CD14-positive monocyte (primary cell): ENCODE measurements at regions not wholly inside any gene's neighbourhood (a gene's known extent, or its start where the extent isn't known, plus 50 kb on each side); places are given as distances from the start of the nearest gene placed in this dataset.

Experiments
- DNase-seq, 3 donors: peaks; one replicate each; pipeline ENCODE4 v3.0.0-alpha.2; 2011 to 2022
- H2AFZ ChIP-seq: 2 replicates; pipeline ENCODE4 v1.6.0; 2012; ENCODE audit warnings: mild to moderate bottlenecking, low read depth, low read length, inconsistent platforms; ENCODE audit not compliant: insufficient read depth, poor library complexity, severe bottlenecking
- H3K27ac ChIP-seq, 2 donors: 1 replicate in 1 of 2; 2 replicates in 1 of 2; pipeline ENCODE4 v1.5.1; 2012 to 2013; ENCODE audit warnings: low read length in 2 of 2, control low read depth in 1 of 2, inconsistent platforms in 1 of 2, low read depth in 1 of 2, mild to moderate bottlenecking in 1 of 2
- H3K27me3 ChIP-seq, 2 donors: one replicate each; pipeline versions ENCODE4 v1.6.0 to v1.6.1; 2011 to 2013; ENCODE audit warnings: low read length in 2 of 2; ENCODE audit not compliant: control insufficient read depth in 2 of 2, insufficient read depth in 2 of 2
- H3K36me3 ChIP-seq, 2 donors: replicated peaks in 1 of 2; 1 replicate in 1 of 2; 2 replicates in 1 of 2; pipeline versions ENCODE4 v1.5.1 to v1.6.1; 2012 to 2013; ENCODE audit warnings: low read length in 2 of 2, control low read depth in 1 of 2, inconsistent platforms in 1 of 2, mild to moderate bottlenecking in 1 of 2; ENCODE audit not compliant: insufficient read depth in 2 of 2, control insufficient read depth in 1 of 2
- H3K4me1 ChIP-seq, 2 donors: 1 replicate in 1 of 2; 2 replicates in 1 of 2; pipeline versions ENCODE4 v1.5.1 to v1.6.1; 2012 to 2013; ENCODE audit warnings: low read length in 2 of 2, control low read depth in 1 of 2, inconsistent platforms in 1 of 2, mild to moderate bottlenecking in 1 of 2, moderate library complexity in 1 of 2; ENCODE audit not compliant: insufficient read depth in 2 of 2, control insufficient read depth in 1 of 2
- H3K4me2 ChIP-seq: replicated peaks from 2 replicates; pipeline ENCODE3; 2012; ENCODE audit warnings: low read length, moderate library complexity, mild to moderate bottlenecking; ENCODE audit not compliant: poor library complexity, severe bottlenecking; ENCODE audit errors: extremely low read depth
- H3K4me3 ChIP-seq, 3 experiments: fragments of 200-600 bp in 1 of 3; sonication (generic) in 1 of 3; replicated peaks in 1 of 3; 1 replicate in 2 of 3; 2 replicates in 1 of 3; pipeline ENCODE4 v1.5.1; 2011 to 2013; ENCODE audit warnings: low read length in 3 of 3, mild to moderate bottlenecking in 3 of 3, control low read depth in 2 of 3, low read depth in 2 of 3, inconsistent platforms in 1 of 3, moderate library complexity in 1 of 3
- H3K79me2 ChIP-seq: 2 replicates; pipeline ENCODE4 v1.6.0; 2012; ENCODE audit warnings: mild to moderate bottlenecking, control low read depth, inconsistent platforms, low read length, moderate library complexity; ENCODE audit not compliant: insufficient read depth
- H3K9ac ChIP-seq: 2 replicates; pipeline ENCODE4 v1.6.0; 2017; ENCODE audit warnings: low read length, mild to moderate bottlenecking; ENCODE audit not compliant: insufficient read depth, poor library complexity, severe bottlenecking
- H3K9me3 ChIP-seq, 2 donors: replicated peaks in 1 of 2; 1 replicate in 1 of 2; 2 replicates in 1 of 2; pipeline versions ENCODE4 v1.5.1 to v1.6.1; 2012 to 2013; ENCODE audit warnings: low read length in 2 of 2, control low read depth in 1 of 2; ENCODE audit not compliant: control insufficient read depth in 1 of 2, insufficient read depth in 1 of 2
- H4K20me1 ChIP-seq: 2 replicates; pipeline ENCODE4 v1.6.0; 2012; ENCODE audit warnings: mild to moderate bottlenecking, low read length, control low read depth, moderate library complexity; ENCODE audit not compliant: insufficient read depth
- H3K27ac Mint-ChIP-seq, 7 donors: one replicate each; pipeline ENCODE4 v1.8.0; 2020; ENCODE audit warnings: mild to moderate bottlenecking in 7 of 7, mixed read lengths in 7 of 7, moderate library complexity in 6 of 7, inconsistent platforms in 2 of 7
- H3K27me3 Mint-ChIP-seq, 3 donors: one replicate each; pipeline ENCODE4 v1.8.0; 2021 to 2022; ENCODE audit warnings: low read depth in 3 of 3, mild to moderate bottlenecking in 3 of 3, mixed read lengths in 3 of 3, moderate library complexity in 3 of 3, inconsistent platforms in 1 of 3
- H3K36me3 Mint-ChIP-seq, 2 donors: one replicate each; pipeline ENCODE4 v1.8.0; 2020; ENCODE audit warnings: mixed read lengths in 2 of 2, inconsistent platforms in 1 of 2, mild to moderate bottlenecking in 1 of 2
- H3K4me1 Mint-ChIP-seq: one replicate; pipeline ENCODE4 v1.8.0; 2020; ENCODE audit warnings: mild to moderate bottlenecking, mixed read lengths
- H3K4me3 Mint-ChIP-seq, 2 donors: one replicate each; pipeline ENCODE4 v1.8.0; 2020; ENCODE audit warnings: mild to moderate bottlenecking in 2 of 2, mixed read lengths in 2 of 2, moderate library complexity in 1 of 2
- H3K9me3 Mint-ChIP-seq, 7 donors: one replicate each; pipeline ENCODE4 v1.8.0; 2020 to 2022; ENCODE audit warnings: mixed read lengths in 7 of 7, mild to moderate bottlenecking in 6 of 7, moderate library complexity in 6 of 7, inconsistent platforms in 2 of 7
- CTCF ChIP-seq: fragments of 200-600 bp; IDR thresholded peaks from one replicate; pipeline ENCODE4 v1.8.0; 2022; ENCODE audit warnings: antibody characterized with exemption, mild to moderate bottlenecking
- WGBS: methylation state at CpG from one replicate; pipeline ENCODE4 v1.1.5; 2013; ENCODE audit warnings: missing lambda C conversion rate; ENCODE audit not compliant: insufficient coverage; 5-methylcytosine and 5-hydroxymethylcytosine counted together
- intact Hi-C, 2 donors: fragments of 100-400 bp; cut with micrococcal nuclease; formaldehyde crosslinking; loops; one replicate each; pipeline versions ENCODE4 v1.15.0 to v1.15.1; 2023

GRCh38 chr1:166384948-166385347 is 218.1 kb upstream of the FAM78B start:
- H2AFZ ChIP-seq = no peak overlapping the region
- no peaks in the 10 kb centered on the region for H4K20me1 ChIP-seq
- Mint-ChIP-seq H3K27ac (no peak overlapping the region), H3K4me3 (no peak overlapping the region), H3K9me3 (peaks cover 0 to 3% (median 0%) of the 10 kb centered on the region in 7 donors), H3K36me3 (no peaks in the 10 kb centered on the region), H3K4me1 (no peaks in the 10 kb centered on the region), H3K27me3 (peaks cover 0 to 2% (median 0%) of the 10 kb centered on the region in 3 donors)
- H3K79me2 ChIP-seq = no peaks in the 10 kb centered on the region
- no peaks in the 10 kb centered on the region for H3K27me3 ChIP-seq
- WGBS = 54% methylated on average over 4 of the region's 7 CpGs
- H3K9me3 ChIP-seq = no peaks in the 10 kb centered on the region
- H3K4me3 ChIP-seq = no peak overlapping the region
- no peak overlapping the region for H3K4me2 ChIP-seq
- intact Hi-C loops = no loop called here
- H3K9ac ChIP-seq = no peak overlapping the region
- no peak overlapping the region for H3K27ac ChIP-seq
- DNase-seq = no peak
- no peaks in the 10 kb centered on the region for H3K36me3 ChIP-seq
- TF ChIP-seq CTCF = no peak
- H3K4me1 ChIP-seq = no peaks in the 10 kb centered on the region

- Histone ChIP-seq H3K27ac (no peak overlapping the region), H3K79me2 (no peaks in the 10 kb centered on the region), H3K4me1 (no peaks in the 10 kb centered on the region), H3K4me2 (no peak overlapping the region), H2AFZ (no peak overlapping the region), H3K9me3 (no peaks in the 10 kb centered on the region), H3K27me3 (no peaks in the 10 kb centered on the region), H3K4me3 (no peak overlapping the region), H3K9ac (no peak overlapping the region), H4K20me1 (no peaks in the 10 kb centered on the region), H3K36me3 (no peaks in the 10 kb centered on the region)
- no peak for TF ChIP-seq CTCF
- Mint-ChIP-seq H3K9me3 (peaks cover 0 to 8% (median 0%) of the 10 kb centered on the region in 7 donors), H3K4me1 (no peaks in the 10 kb centered on the region), H3K36me3 (no peaks in the 10 kb centered on the region), H3K27me3 (peaks cover 0 to 2% (median 0%) of the 10 kb centered on the region in 3 donors), H3K4me3 (no peak overlapping the region), H3K27ac (no peak overlapping the region)
- intact Hi-C loops = no loop called here
- no peak for DNase-seq
- WGBS = 75% methylated on average over 2 of the region's 2 CpGs
Observed at GRCh38 chr1:166390366-166391033, 223.7 kb upstream of the FAM78B start.
